Breast epithelium (tissue), 3 donors: ENCODE measurements at regions not wholly inside any gene's neighbourhood (a gene's known extent, or its start where the extent isn't known, plus 50 kb on each side); places are given as distances from the start of the nearest gene placed in this dataset.

Source experiments
- POLR2AphosphoS5 ChIP-seq, 3 donors: sonication (generic); formaldehyde crosslinking; IDR thresholded peaks; one replicate each; pipeline ENCODE4 v1.6.1; 2017; ENCODE audit warnings: antibody characterized with exemption in 3 of 3
- TF ChIP-seq, protein P1 (sequence below), 3 donors: fragments of 450-650 bp; IDR thresholded peaks; one replicate each; pipeline ENCODE4 v1.5.1; 2016 to 2017; ENCODE audit warnings: antibody characterized with exemption in 3 of 3, mild to moderate bottlenecking in 3 of 3, moderate library complexity in 3 of 3

GRCh38 chr13:65597839-65598818 is 1632.0 kb downstream of the PCDH9 start:
- TF ChIP-seq, protein P1, sequence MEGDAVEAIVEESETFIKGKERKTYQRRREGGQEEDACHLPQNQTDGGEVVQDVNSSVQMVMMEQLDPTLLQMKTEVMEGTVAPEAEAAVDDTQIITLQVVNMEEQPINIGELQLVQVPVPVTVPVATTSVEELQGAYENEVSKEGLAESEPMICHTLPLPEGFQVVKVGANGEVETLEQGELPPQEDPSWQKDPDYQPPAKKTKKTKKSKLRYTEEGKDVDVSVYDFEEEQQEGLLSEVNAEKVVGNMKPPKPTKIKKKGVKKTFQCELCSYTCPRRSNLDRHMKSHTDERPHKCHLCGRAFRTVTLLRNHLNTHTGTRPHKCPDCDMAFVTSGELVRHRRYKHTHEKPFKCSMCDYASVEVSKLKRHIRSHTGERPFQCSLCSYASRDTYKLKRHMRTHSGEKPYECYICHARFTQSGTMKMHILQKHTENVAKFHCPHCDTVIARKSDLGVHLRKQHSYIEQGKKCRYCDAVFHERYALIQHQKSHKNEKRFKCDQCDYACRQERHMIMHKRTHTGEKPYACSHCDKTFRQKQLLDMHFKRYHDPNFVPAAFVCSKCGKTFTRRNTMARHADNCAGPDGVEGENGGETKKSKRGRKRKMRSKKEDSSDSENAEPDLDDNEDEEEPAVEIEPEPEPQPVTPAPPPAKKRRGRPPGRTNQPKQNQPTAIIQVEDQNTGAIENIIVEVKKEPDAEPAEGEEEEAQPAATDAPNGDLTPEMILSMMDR (IDR thresholded peaks at IDR 0.05), result no peak
- TF ChIP-seq POLR2AphosphoS5 (IDR thresholded peaks at IDR 0.05), result no peak
